ENCODE measurements at regions not wholly inside any gene's neighbourhood (a gene's known extent, or its start where the extent isn't known, plus 50 kb on each side); places are given as distances from the start of the nearest gene placed in this dataset.

DNA sequence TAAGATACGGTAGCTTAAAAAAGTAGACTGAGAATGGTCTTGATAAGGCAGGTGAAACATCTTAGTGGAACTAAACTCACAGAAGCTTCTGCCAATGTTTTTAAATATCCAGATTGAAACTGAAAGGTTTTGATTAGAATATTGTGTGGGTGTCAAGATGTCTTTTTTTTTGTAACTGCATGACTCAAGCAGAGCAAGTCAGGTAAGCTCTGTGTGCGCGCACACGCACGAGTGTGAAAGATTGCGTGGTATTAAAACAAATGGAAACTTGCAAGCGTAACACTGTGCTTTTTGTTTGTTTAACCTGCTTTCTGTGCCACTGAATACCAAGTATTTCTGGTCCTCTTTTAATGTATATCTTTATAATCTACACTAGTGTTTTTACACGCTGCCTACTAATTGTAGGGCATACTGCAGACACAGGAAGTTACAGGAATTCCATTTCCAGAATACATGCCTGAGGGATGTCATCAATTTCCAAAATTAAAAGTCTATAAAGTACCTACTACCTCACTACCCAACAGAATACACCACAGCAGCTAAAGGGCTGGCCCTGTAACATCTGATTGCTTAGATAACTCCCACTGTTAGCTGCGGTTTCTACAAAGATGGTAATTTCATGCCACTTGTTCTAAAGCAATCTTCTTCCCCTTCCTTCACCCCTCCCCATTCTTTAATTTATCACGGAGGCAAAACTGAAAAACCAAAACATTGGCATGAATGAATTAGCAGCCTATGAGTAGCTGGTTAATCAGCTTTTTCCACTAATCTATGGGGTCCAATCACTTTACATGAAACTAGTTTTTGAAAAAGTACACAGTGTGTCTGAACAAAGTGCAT is 472.8 kb downstream of the SHQ1 start:
- H3K4me2 ChIP-seq, result no peak overlapping the region
- H3K9ac ChIP-seq, result no peak overlapping the region
- H3K4me1 ChIP-seq (ENCODE audit: low read depth, poor library complexity, severe bottlenecking), result no peaks in the 10 kb centered on the region
- no peaks in the 10 kb centered on the region for H3K79me2 ChIP-seq (ENCODE audit: insufficient read depth, low read depth)
- no peak overlapping the region for H2AFZ ChIP-seq (ENCODE audit: low read depth)
- no peak overlapping the region for H3K27ac ChIP-seq
- H3K27me3 ChIP-seq (ENCODE audit: insufficient read depth, low read depth), result no peaks in the 10 kb centered on the region
- H3K4me3 ChIP-seq (IDR thresholded peaks at IDR 0.05; ENCODE audit: insufficient read depth, low read depth, low read length), result no peak overlapping the region
- TF ChIP-seq, protein P1, sequence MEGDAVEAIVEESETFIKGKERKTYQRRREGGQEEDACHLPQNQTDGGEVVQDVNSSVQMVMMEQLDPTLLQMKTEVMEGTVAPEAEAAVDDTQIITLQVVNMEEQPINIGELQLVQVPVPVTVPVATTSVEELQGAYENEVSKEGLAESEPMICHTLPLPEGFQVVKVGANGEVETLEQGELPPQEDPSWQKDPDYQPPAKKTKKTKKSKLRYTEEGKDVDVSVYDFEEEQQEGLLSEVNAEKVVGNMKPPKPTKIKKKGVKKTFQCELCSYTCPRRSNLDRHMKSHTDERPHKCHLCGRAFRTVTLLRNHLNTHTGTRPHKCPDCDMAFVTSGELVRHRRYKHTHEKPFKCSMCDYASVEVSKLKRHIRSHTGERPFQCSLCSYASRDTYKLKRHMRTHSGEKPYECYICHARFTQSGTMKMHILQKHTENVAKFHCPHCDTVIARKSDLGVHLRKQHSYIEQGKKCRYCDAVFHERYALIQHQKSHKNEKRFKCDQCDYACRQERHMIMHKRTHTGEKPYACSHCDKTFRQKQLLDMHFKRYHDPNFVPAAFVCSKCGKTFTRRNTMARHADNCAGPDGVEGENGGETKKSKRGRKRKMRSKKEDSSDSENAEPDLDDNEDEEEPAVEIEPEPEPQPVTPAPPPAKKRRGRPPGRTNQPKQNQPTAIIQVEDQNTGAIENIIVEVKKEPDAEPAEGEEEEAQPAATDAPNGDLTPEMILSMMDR (conservative IDR thresholded peaks at IDR 0.05; ENCODE audit: low read depth, low read length), result no peak
- H3K36me3 ChIP-seq (ENCODE audit: insufficient read depth), result no peaks in the 10 kb centered on the region
- no peaks in the 10 kb centered on the region for H4K20me1 ChIP-seq (ENCODE audit: insufficient read depth)

GRCh38 chr3:72373139-72373538 is 475.1 kb downstream of the SHQ1 start:
- Histone ChIP-seq H3K9ac (no peak overlapping the region), H3K27ac (no peak overlapping the region), H3K4me3 (IDR thresholded peaks at IDR 0.05; ENCODE audit: insufficient read depth, low read depth, low read length) (no peak overlapping the region), H3K4me2 (no peak overlapping the region), H3K79me2 (ENCODE audit: insufficient read depth, low read depth) (no peaks in the 10 kb centered on the region), H2AFZ (ENCODE audit: low read depth) (no peak overlapping the region), H3K4me1 (ENCODE audit: low read depth, poor library complexity, severe bottlenecking) (no peaks in the 10 kb centered on the region), H3K27me3 (ENCODE audit: insufficient read depth, low read depth) (no peaks in the 10 kb centered on the region), H3K36me3 (ENCODE audit: insufficient read depth) (no peaks in the 10 kb centered on the region), H4K20me1 (ENCODE audit: insufficient read depth) (no peaks in the 10 kb centered on the region)
- TF ChIP-seq, protein P1 (conservative IDR thresholded peaks at IDR 0.05; ENCODE audit: low read depth, low read length), result no peak

GRCh38 chr3:72372161-72372560 is 476.1 kb downstream of the SHQ1 start:
- Histone ChIP-seq H3K27ac (no peak overlapping the region), H3K4me2 (no peak overlapping the region), H3K4me3 (IDR thresholded peaks at IDR 0.05; ENCODE audit: insufficient read depth, low read depth, low read length) (no peak overlapping the region), H3K4me1 (ENCODE audit: low read depth, poor library complexity, severe bottlenecking) (no peaks in the 10 kb centered on the region), H4K20me1 (ENCODE audit: insufficient read depth) (no peaks in the 10 kb centered on the region), H3K36me3 (ENCODE audit: insufficient read depth) (no peaks in the 10 kb centered on the region), H3K79me2 (ENCODE audit: insufficient read depth, low read depth) (no peaks in the 10 kb centered on the region), H3K27me3 (ENCODE audit: insufficient read depth, low read depth) (no peaks in the 10 kb centered on the region), H2AFZ (ENCODE audit: low read depth) (no peak overlapping the region), H3K9ac (no peak overlapping the region)
- TF ChIP-seq, protein P1 (conservative IDR thresholded peaks at IDR 0.05; ENCODE audit: low read depth, low read length), result no peak

- Histone ChIP-seq H3K36me3 (ENCODE audit: insufficient read depth) (no peaks in the 10 kb centered on the region), H3K9ac (no peak overlapping the region), H3K27me3 (ENCODE audit: insufficient read depth, low read depth) (no peaks in the 10 kb centered on the region), H3K4me2 (no peak overlapping the region), H3K4me3 (IDR thresholded peaks at IDR 0.05; ENCODE audit: insufficient read depth, low read depth, low read length) (no peak overlapping the region), H3K27ac (no peak overlapping the region), H2AFZ (ENCODE audit: low read depth) (no peak overlapping the region), H3K4me1 (ENCODE audit: low read depth, poor library complexity, severe bottlenecking) (no peaks in the 10 kb centered on the region), H3K79me2 (ENCODE audit: insufficient read depth, low read depth) (no peaks in the 10 kb centered on the region), H4K20me1 (ENCODE audit: insufficient read depth) (no peaks in the 10 kb centered on the region)
- TF ChIP-seq, protein P1 (conservative IDR thresholded peaks at IDR 0.05; ENCODE audit: low read depth, low read length), result no peak
Observed at GRCh38 chr3:72371431-72371830, 476.8 kb downstream of the SHQ1 start.
